GM21737 (cell line): ENCODE measurements at regions not wholly inside any gene's neighbourhood (a gene's known extent, or its start where the extent isn't known, plus 50 kb on each side); places are given as distances from the start of the nearest gene placed in this dataset.
"Not testable (repeated sequence)": the region's sequence is repeated elsewhere in the genome, so short reads cannot be mapped to it uniquely, and the experiment has no call there.

Source experiments
- ATAC-seq: cut with Tn5 transposase; IDR thresholded peaks from one replicate; pipeline ENCODE4 v1.9.1; 2021; ENCODE audit warnings: mild to moderate bottlenecking, moderate library complexity; ENCODE audit not compliant: unreplicated experiment

DNA sequence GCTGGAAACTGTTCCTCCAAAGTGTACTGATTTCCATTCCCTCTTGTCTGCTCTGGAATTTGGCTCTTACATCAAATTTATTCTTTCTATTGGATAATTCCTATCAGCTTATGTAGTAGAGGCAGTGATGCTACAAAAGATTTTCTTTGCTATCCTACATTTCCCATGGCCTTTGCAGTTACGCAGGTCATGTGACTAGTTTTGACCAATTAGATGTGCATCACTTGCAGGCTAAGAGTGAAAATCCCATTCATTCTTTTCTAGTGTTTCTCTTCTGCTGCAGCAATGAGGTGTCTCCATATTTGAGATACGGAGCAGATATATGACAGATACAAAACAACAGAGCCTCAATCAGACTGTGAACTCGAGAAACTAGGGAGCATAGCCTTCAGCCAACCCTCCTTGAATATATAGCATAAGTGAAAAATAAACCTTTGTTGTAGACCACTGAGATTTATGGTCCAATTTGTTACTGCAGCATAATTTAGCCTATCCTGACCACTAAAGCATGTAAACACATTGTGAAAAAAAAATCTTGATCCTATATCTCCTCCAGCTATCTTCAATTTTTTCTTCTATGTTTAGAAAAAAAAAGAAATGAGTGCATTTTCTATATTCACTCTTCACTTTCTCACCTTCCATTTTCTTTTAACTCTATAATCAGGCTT, 102.0 kb downstream of the HNMT start:
- ATAC-seq: no peak

DNA sequence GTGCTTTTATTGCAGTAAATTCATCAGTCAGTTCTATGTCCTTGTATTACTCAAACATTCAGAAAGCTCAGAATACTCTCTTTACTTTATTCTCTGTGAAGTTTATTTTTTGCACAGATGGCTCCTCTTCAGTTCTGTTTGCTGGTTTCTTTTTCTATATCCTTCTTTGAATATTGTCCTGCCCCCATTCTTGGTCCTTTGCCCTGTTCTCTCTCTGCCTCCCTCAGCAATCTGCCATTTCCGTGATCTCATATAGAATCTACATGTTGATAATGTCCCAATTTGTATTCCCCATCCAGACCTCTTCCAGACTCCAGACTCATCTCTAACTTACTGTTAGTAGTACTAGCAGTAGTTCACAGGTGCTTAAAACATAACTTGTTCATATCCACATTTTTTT, 102.6 kb downstream of the HNMT start:
- ATAC-seq: no peak

DNA sequence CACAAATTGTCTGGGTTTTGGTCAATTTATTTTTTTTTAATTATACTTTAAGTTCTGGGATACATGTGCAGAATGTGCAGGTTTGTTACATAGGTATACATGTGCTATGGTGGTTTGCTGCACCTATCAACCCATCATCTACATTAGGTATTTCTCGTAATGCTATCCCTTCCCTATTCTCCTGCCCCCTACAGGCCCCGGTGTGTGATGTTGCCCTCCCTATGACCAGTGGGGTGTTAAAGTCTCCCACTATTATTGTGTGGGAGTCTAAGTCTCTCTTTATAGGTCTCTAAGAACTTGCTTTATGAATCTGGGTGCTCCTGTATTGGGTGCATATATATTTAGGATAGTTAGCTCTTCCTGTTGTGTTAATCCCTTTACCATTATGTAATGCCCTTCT, 104.4 kb downstream of the HNMT start:
- not testable (repeated sequence) for ATAC-seq

DNA sequence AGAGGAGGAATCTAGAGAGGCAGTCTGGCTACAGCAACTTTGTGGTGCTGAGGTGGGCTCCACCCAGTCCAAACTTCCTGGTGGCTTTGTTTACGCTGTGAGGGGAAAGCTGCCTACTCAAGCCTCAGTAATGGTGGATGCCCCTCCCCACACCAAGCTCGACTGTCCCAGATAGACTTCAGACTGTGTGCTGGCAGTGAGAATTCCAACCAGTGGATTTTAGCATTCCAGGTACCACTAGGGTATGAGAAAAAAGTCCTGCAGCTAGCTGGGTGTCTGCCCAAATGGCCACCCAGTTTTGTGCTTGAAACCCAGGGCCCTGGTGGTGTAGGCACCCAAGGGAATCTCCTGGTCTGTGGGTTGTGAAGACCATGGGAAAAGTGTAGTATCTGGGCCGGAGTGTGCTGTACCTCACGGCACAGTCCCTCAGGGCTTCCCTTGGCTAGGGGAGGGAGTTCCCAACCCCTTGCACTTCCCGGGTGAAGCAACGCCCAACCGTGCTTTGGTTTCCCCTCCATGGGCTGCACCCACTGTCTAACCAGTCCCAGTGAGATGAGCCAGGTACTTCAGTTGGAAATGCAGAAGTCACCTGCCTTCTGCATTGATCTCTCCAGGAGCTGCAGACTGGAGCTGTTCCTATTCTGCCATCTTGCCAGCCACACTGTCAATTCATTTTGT, 106.9 kb downstream of the HNMT start:
- ATAC-seq: not testable (repeated sequence)

DNA sequence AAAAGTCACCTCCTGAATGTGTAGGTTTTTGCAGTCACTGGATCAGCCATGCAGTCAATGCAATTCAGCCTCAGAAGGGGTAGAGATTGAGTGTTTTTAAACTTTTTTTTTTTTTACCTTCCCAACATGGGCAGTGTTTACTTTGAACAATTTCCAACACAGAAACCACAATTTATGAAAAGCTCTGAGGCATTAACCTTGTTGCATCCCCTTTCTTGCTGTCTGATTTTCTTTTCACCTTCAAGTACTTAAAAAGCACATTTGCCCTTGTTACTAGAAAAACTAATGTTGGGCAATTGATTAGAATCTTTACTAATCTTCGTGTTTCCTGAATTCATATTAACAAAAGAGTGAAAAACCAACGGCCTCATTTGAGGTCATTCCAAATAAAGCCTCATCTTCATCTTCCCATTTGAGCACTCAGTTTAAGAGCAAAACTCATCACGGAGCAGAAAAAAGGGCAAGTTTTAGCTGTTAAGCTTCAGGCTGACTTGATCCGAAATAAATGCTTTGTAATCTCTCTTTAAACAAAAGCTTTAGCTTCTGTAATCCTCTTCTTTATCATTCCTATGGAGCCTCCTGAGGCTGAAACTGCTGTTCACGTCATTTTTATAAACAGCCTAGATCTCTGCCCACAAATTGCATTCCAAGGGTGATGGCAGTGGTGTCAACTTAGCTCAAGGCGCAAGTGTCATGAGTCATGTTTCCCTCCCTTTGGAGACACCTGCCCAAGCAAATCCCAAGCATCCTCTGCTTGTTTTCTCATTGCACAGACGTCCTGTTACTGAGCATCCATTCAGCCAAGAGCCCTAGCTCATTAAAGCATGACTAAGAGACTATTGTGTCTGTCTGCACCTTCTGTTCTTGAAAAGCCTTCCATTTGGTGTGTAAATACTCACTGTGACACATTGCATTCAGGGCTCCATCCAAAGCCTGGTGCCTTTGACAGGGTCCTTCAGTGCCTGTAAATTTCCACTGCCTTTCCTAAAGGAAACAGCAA, 107.7 kb downstream of the HNMT start:
- no peak for ATAC-seq

DNA sequence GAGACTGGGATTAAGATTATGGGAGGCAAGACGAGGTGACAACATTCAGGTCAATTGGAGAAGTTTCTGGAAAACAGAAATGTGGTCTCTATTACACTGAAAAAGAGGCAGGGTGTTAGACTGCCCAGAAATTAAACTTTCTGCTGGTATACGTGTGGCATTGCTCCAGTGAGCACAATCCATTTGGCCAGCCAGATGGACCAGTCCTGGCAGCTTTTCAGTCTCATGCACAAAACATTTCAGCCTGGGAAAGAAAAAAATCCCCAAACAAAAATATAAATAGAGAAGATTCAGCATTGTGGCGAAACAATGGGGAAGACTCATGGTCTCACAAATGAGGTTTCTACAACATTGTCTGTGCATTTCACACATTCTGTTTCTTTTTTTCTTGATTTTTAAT, 113.9 kb downstream of the HNMT start:
- ATAC-seq: no peak

- ATAC-seq: no peak
Measured at GRCh38 chr2:138079976-138080375, 115.7 kb downstream of the HNMT start.

DNA sequence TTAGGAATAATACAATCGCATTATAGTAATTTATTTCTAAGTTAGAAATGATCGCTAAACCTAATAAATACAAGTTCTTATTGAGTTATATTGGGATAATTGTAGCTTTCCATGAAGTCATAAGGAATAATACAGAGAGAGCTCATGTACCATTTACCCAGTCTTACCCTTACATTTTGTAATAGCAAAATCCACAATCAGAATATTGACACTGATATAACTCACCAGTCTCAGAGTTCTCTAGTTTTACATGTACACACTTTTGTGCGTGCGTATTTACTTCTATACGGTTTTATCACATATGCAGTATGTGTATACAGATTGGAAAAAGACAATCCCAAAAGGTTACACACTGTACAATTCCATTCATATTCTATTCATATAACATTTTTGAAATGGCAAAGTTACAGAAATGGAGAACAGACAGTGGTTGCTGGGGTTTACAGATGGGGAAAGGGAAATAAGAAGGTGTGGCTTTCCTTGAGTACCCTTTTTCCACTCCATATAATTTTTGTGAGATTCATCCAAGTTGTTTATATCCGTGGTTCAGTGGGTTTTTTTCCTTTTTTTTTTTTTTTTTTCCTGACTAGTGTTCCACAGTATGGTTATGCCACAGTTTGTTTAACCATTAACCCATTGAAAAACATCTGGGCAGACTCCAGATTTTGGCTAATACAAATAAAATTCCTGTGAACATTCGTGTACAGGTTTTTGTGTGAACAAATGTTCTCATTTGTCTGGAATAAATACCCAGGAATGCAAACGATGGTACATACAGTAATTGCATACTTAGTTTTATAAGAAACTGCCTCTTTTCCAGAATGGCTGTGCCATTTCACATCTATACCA, 117.2 kb downstream of the HNMT start:
- no peak for ATAC-seq

- ATAC-seq: no peak
Measured at GRCh38 chr2:138084206-138084605, 119.9 kb downstream of the HNMT start.

- ATAC-seq: not testable (repeated sequence)
Measured at GRCh38 chr2:138085441-138085840, 121.2 kb downstream of the HNMT start.

DNA sequence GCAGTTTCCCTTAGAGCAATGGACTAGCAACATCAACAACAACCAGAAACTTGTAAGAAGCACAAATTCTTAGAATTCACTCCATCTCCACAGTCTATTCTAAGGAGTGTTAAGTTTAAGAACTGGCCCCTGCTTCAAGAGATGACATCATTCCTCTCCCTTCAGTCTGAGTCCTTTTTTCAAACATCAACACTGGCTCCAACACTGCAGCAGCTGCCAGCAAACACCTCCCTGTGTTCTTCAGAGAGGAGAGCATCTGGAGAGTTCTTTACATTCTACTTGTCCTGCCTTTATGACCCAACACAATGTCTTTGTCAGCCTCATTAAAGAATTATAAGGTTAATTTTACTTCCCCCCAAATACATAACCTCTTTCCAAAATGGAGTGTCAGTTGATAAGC, 122.3 kb downstream of the HNMT start:
- ATAC-seq: no peak

- ATAC-seq: no peak
Measured at GRCh38 chr2:138087751-138088593, 123.7 kb downstream of the HNMT start.

GRCh38 chr2:138090330-138090729, 126.1 kb downstream of the HNMT start:
- peak; percentile 77 for ATAC-seq

- no peak for ATAC-seq
Measured at GRCh38 chr2:138093455-138093854, 129.2 kb downstream of the HNMT start.

GRCh38 chr2:138094031-138094430, 129.8 kb downstream of the HNMT start:
- ATAC-seq: no peak

DNA sequence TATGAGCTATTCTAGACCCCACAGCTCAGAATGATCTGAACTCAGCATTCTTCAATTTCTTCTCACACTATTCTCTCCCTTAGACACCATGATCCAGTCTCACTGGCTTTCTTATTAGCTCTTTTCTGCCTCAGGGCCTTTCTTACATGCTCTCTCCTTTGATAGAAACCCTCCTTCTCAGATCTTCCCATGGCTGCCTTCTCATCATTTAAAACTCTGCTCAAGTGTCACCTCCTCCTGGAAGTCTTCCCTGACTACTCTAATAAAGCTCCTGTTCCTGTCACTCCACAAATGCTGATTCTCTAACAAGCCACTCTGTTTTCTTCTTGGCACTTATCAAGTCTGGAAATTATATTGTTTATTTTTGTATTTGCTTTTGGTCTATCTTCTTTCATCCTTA, 131.1 kb downstream of the HNMT start:
- ATAC-seq: no peak

GRCh38 chr2:138099288-138099687, 135.0 kb downstream of the HNMT start:
- ATAC-seq: not testable (repeated sequence)

DNA sequence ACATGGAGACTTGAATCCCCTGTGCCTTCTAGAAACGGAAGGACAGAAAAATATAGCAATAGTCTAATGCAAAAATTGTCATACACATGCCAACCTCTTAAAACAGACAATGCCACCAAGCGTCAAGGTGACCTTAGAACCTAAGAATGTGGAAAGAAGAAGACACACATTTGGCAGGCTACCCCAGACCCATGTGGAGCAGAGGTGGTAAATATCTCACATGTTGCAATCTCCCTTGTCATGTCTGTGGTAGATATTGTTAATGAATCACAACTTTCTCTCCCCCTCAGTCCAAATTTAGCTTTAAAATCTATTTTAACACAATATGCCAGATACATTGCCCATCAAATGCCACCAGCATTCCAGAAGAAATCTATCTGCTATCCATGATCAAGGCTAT, 137.4 kb downstream of the HNMT start:
- ATAC-seq: no peak

- no peak for ATAC-seq
Measured at GRCh38 chr2:138102664-138103063, 138.4 kb downstream of the HNMT start.

- ATAC-seq: no peak
Measured at GRCh38 chr2:138103156-138103555, 138.9 kb downstream of the HNMT start.
